ENCODE measurements at regions not wholly inside any gene's neighbourhood (a gene's known extent, or its start where the extent isn't known, plus 50 kb on each side); places are given as distances from the start of the nearest gene placed in this dataset.

GRCh38 chr3:143206955-143207337 is 87.4 kb downstream of the CHST2 start:
- no peak overlapping the region for H3K27ac ChIP-seq
- no peaks in the 10 kb centered on the region for H3K9me3 ChIP-seq (ENCODE audit: severe bottlenecking)
- no peaks in the 10 kb centered on the region for H3K36me3 ChIP-seq
- peaks cover 17% of the 10 kb centered on the region for H3K27me3 ChIP-seq (ENCODE audit: insufficient read depth, low read depth, severe bottlenecking)
- DNase-seq = no peak
- no peak overlapping the region for H3K4me3 ChIP-seq (ENCODE audit: low read depth, low read length)
- TF ChIP-seq CTCF (IDR thresholded peaks at IDR 0.05; ENCODE audit: low read depth, low read length) = no peak

- Histone ChIP-seq H3K27ac (no peak overlapping the region), H3K27me3 (ENCODE audit: insufficient read depth, low read depth, severe bottlenecking) (peaks cover 17% of the 10 kb centered on the region), H3K4me3 (ENCODE audit: low read depth, low read length) (no peak overlapping the region), H3K9me3 (ENCODE audit: severe bottlenecking) (no peaks in the 10 kb centered on the region), H3K36me3 (no peaks in the 10 kb centered on the region)
- DNase-seq = no peak
- TF ChIP-seq CTCF (IDR thresholded peaks at IDR 0.05; ENCODE audit: low read depth, low read length) = no peak
Measured at GRCh38 chr3:143207338-143207961, 87.9 kb downstream of the CHST2 start.

GRCh38 chr3:143208976-143209714 is 89.6 kb downstream of the CHST2 start:
- Histone ChIP-seq H3K4me3 (ENCODE audit: low read depth, low read length) (no peak overlapping the region), H3K9me3 (ENCODE audit: severe bottlenecking) (no peaks in the 10 kb centered on the region), H3K27me3 (ENCODE audit: insufficient read depth, low read depth, severe bottlenecking) (peaks cover 23% of the 10 kb centered on the region), H3K36me3 (no peaks in the 10 kb centered on the region), H3K27ac (no peak overlapping the region)
- no peak for DNase-seq
- TF ChIP-seq CTCF (IDR thresholded peaks at IDR 0.05; ENCODE audit: low read depth, low read length) = no peak

- no peak for TF ChIP-seq CTCF (IDR thresholded peaks at IDR 0.05; ENCODE audit: low read depth, low read length)
- DNase-seq = no peak
- Histone ChIP-seq H3K27me3 (ENCODE audit: insufficient read depth, low read depth, severe bottlenecking) (peaks cover 28% of the 10 kb centered on the region), H3K4me3 (ENCODE audit: low read depth, low read length) (no peak overlapping the region), H3K36me3 (no peaks in the 10 kb centered on the region), H3K9me3 (ENCODE audit: severe bottlenecking) (no peaks in the 10 kb centered on the region), H3K27ac (no peak overlapping the region)
Measured at GRCh38 chr3:143209715-143210059, 90.1 kb downstream of the CHST2 start.

GRCh38 chr3:143210141-143210540 is 90.6 kb downstream of the CHST2 start:
- TF ChIP-seq CTCF (IDR thresholded peaks at IDR 0.05; ENCODE audit: low read depth, low read length) = no peak
- peaks cover 28% of the 10 kb centered on the region for H3K27me3 ChIP-seq (ENCODE audit: insufficient read depth, low read depth, severe bottlenecking)
- no peak for DNase-seq
- no peak overlapping the region for H3K27ac ChIP-seq
- no peak overlapping the region for H3K4me3 ChIP-seq (ENCODE audit: low read depth, low read length)
- H3K36me3 ChIP-seq = no peaks in the 10 kb centered on the region
- H3K9me3 ChIP-seq (ENCODE audit: severe bottlenecking) = no peaks in the 10 kb centered on the region
